ENCODE measurements at regions not wholly inside any gene's neighbourhood (a gene's known extent, or its start where the extent isn't known, plus 50 kb on each side); places are given as distances from the start of the nearest gene placed in this dataset.

DNA sequence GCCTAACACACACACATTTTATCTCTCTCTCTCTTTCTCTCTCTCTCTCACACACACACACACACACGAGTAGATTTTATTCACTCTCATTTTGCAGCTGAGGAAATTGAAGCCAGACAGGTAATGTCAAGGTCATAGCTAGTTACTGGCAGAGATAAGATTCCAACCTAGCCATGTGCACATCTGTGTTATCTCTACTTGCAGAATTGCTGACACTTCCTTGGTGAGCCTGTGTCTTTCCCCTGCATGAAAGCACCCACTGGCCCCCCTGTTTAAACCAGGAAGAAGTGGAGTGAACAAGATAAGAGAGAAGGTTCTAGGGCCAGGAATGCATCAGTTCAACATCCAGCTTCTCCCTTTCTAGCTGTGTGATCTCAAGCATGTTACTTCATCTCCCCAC, 423.7 kb downstream of the TXNL1 start:
- TF ChIP-seq, protein P1, sequence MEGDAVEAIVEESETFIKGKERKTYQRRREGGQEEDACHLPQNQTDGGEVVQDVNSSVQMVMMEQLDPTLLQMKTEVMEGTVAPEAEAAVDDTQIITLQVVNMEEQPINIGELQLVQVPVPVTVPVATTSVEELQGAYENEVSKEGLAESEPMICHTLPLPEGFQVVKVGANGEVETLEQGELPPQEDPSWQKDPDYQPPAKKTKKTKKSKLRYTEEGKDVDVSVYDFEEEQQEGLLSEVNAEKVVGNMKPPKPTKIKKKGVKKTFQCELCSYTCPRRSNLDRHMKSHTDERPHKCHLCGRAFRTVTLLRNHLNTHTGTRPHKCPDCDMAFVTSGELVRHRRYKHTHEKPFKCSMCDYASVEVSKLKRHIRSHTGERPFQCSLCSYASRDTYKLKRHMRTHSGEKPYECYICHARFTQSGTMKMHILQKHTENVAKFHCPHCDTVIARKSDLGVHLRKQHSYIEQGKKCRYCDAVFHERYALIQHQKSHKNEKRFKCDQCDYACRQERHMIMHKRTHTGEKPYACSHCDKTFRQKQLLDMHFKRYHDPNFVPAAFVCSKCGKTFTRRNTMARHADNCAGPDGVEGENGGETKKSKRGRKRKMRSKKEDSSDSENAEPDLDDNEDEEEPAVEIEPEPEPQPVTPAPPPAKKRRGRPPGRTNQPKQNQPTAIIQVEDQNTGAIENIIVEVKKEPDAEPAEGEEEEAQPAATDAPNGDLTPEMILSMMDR (IDR thresholded peaks at IDR 0.05; ENCODE audit: control extremely low read depth in 1 of 3, insufficient read depth in 1 of 3, low read depth in 1 of 3, low read length in 3 of 3), result no peak
- TF ChIP-seq EZH2 (IDR thresholded peaks at IDR 0.05; ENCODE audit: low read depth, low read length, severe bottlenecking) (no peak), SIN3A (conservative IDR thresholded peaks at IDR 0.05 in 1 of 2, IDR thresholded peaks at IDR 0.05 in 1 of 2; ENCODE audit: low read depth in 1 of 2, low read length in 2 of 2) (no peak), JUND (IDR thresholded peaks at IDR 0.05; ENCODE audit: low read length) (no peak), POLR2A (IDR thresholded peaks at IDR 0.05; ENCODE audit: control extremely low read depth in 1 of 2, low read depth in 2 of 2, low read length in 2 of 2) (no peak), KDM1A (IDR thresholded peaks at IDR 0.05; ENCODE audit: borderline replicate concordance, low read length) (no peak), MAFK (IDR thresholded peaks at IDR 0.05; ENCODE audit: low read depth, low read length) (no peak), CEBPB (IDR thresholded peaks at IDR 0.05; ENCODE audit: low read depth, low read length) (no peak)

All from H1 (cell line).